ENCODE measurements at regions not wholly inside any gene's neighbourhood (a gene's known extent, or its start where the extent isn't known, plus 50 kb on each side); places are given as distances from the start of the nearest gene placed in this dataset.

DNA sequence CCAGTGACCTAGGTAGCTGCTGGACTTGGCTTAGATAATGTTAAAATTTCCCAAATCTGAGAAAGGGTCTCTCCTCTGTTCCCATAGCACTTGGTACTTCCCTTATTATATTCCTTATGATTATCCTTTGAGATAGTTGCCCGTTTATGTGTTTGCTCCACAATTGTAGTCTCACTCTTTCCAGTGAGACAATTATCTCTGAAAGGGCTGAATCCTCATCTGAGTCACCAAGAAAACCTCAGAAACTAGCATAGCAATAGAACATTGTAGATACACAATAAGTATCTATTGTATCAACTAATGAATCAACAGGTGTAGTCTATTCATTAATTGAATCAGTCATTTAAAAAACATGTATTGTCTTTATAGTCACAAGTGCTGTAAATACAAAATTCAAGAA lies 119.1 kb upstream of the FAR2 start:
- TF ChIP-seq RAD21 (IDR thresholded peaks at IDR 0.05; ENCODE audit: low read depth) (no peak), YY1 (IDR thresholded peaks at IDR 0.05; ENCODE audit: low read depth) (no peak), FOXM1 (IDR thresholded peaks at IDR 0.05; ENCODE audit: borderline replicate concordance, low read depth) (no peak), NFIC (IDR thresholded peaks at IDR 0.05) (no peak), EGR1 (IDR thresholded peaks at IDR 0.05) (no peak), TEAD4 (IDR thresholded peaks at IDR 0.05) (no peak), CREB1 (IDR thresholded peaks at IDR 0.05; ENCODE audit: low read depth) (no peak)
- TF ChIP-seq, protein P1, sequence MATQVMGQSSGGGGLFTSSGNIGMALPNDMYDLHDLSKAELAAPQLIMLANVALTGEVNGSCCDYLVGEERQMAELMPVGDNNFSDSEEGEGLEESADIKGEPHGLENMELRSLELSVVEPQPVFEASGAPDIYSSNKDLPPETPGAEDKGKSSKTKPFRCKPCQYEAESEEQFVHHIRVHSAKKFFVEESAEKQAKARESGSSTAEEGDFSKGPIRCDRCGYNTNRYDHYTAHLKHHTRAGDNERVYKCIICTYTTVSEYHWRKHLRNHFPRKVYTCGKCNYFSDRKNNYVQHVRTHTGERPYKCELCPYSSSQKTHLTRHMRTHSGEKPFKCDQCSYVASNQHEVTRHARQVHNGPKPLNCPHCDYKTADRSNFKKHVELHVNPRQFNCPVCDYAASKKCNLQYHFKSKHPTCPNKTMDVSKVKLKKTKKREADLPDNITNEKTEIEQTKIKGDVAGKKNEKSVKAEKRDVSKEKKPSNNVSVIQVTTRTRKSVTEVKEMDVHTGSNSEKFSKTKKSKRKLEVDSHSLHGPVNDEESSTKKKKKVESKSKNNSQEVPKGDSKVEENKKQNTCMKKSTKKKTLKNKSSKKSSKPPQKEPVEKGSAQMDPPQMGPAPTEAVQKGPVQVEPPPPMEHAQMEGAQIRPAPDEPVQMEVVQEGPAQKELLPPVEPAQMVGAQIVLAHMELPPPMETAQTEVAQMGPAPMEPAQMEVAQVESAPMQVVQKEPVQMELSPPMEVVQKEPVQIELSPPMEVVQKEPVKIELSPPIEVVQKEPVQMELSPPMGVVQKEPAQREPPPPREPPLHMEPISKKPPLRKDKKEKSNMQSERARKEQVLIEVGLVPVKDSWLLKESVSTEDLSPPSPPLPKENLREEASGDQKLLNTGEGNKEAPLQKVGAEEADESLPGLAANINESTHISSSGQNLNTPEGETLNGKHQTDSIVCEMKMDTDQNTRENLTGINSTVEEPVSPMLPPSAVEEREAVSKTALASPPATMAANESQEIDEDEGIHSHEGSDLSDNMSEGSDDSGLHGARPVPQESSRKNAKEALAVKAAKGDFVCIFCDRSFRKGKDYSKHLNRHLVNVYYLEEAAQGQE (IDR thresholded peaks at IDR 0.05; ENCODE audit: low read depth), result no peak
- TF ChIP-seq, protein P2, sequence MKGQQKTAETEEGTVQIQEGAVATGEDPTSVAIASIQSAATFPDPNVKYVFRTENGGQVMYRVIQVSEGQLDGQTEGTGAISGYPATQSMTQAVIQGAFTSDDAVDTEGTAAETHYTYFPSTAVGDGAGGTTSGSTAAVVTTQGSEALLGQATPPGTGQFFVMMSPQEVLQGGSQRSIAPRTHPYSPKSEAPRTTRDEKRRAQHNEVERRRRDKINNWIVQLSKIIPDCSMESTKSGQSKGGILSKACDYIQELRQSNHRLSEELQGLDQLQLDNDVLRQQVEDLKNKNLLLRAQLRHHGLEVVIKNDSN (IDR thresholded peaks at IDR 0.05), result no peak
- TF ChIP-seq, protein P3, sequence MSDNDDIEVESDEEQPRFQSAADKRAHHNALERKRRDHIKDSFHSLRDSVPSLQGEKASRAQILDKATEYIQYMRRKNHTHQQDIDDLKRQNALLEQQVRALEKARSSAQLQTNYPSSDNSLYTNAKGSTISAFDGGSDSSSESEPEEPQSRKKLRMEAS (IDR thresholded peaks at IDR 0.05), result no peak

DNA sequence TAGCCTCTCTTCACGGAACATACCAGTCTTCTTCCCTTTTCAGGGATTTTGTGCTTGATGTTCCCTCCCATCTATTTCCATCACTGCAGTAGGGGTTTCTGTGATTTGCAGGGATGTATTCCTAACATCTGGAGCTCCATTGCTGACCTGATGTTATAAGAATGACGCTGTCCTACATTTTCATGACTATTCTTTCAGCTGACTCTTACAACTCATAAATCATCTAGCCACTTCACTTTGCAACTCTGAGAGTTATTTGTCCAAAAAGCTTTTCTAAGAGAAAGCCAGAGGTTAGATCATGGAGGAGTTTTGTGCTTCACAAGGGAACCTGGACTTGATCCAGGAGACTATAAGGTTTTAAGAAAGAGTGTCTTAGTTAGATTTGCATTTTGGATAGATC lies 116.6 kb upstream of the FAR2 start:
- TF ChIP-seq TCF12 (IDR thresholded peaks at IDR 0.05; ENCODE audit: low read depth), result no peak
- TF ChIP-seq EGR1 (IDR thresholded peaks at IDR 0.05), result no peak
- no peak for TF ChIP-seq TEAD4 (IDR thresholded peaks at IDR 0.05)
- TF ChIP-seq, protein P3 (IDR thresholded peaks at IDR 0.05), result no peak
- TF ChIP-seq CEBPB (IDR thresholded peaks at IDR 0.05), result no peak
- TF ChIP-seq FOXM1 (IDR thresholded peaks at IDR 0.05; ENCODE audit: borderline replicate concordance, low read depth), result no peak
- TF ChIP-seq EP300 (IDR thresholded peaks at IDR 0.05; ENCODE audit: borderline replicate concordance), result no peak

DNA sequence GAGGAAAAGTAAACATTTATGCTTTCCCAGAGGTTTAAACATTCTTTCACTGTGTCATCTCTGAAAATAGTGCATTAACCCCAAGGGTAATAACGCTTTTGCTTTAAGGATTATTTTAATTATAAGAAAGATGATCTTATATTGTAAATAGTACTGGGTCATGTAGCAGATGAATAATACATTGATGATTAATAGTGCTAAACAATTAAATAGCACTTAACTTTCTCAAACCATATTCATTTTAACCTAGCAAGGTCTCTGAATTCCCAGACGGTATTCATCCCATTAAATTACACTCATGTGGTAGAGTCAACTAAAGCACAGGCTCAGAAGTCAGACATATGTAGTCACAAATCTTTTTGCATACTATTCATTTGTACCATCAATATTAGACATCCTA lies 115.6 kb upstream of the FAR2 start:
- TF ChIP-seq CEBPB (IDR thresholded peaks at IDR 0.05), result no peak
- TF ChIP-seq TEAD4 (IDR thresholded peaks at IDR 0.05), result no peak
- no peak for TF ChIP-seq ZBTB7A (IDR thresholded peaks at IDR 0.05; ENCODE audit: low read depth)
- no peak for TF ChIP-seq TCF12 (IDR thresholded peaks at IDR 0.05; ENCODE audit: low read depth)
- TF ChIP-seq CREB1 (IDR thresholded peaks at IDR 0.05; ENCODE audit: low read depth), result no peak
- TF ChIP-seq, protein P1 (IDR thresholded peaks at IDR 0.05; ENCODE audit: low read depth), result no peak
- TF ChIP-seq, protein P2 (IDR thresholded peaks at IDR 0.05), result no peak
- no peak for TF ChIP-seq EGR1 (IDR thresholded peaks at IDR 0.05)
- no peak for TF ChIP-seq EP300 (IDR thresholded peaks at IDR 0.05; ENCODE audit: borderline replicate concordance)
- no peak for TF ChIP-seq RAD21 (IDR thresholded peaks at IDR 0.05; ENCODE audit: low read depth)
- TF ChIP-seq FOXM1 (IDR thresholded peaks at IDR 0.05; ENCODE audit: borderline replicate concordance, low read depth), result no peak
- no peak for TF ChIP-seq YY1 (IDR thresholded peaks at IDR 0.05; ENCODE audit: low read depth)
- TF ChIP-seq TAF1 (IDR thresholded peaks at IDR 0.05; ENCODE audit: low read depth), result no peak
- TF ChIP-seq, protein P3 (IDR thresholded peaks at IDR 0.05), result no peak
- TF ChIP-seq NFIC (IDR thresholded peaks at IDR 0.05), result no peak

DNA sequence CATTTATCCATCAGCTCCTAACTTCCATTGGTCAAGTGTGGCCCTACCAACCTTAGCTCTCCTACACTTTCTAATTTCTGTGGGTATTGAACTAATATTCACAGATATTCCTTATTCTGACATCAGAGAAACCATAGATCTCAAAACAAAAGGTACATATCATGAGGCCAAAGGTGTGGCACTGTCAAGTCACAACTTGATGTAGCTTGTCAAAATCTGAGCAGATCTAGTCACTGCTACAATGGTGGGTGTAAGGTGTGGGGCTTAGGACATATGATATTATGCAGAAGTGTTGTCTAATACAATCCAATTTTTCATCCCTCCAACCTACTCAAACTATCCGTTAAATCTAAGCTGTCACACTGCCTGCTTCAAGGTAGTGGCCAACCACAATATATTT lies 114.0 kb upstream of the FAR2 start:
- TF ChIP-seq CREB1 (IDR thresholded peaks at IDR 0.05; ENCODE audit: low read depth), result no peak
- TF ChIP-seq, protein P2 (IDR thresholded peaks at IDR 0.05), result no peak
- TF ChIP-seq NFIC (IDR thresholded peaks at IDR 0.05), result no peak
- no peak for TF ChIP-seq FOXM1 (IDR thresholded peaks at IDR 0.05; ENCODE audit: borderline replicate concordance, low read depth)
- no peak for TF ChIP-seq CEBPB (IDR thresholded peaks at IDR 0.05)
- TF ChIP-seq, protein P1 (IDR thresholded peaks at IDR 0.05; ENCODE audit: low read depth), result no peak
- no peak for TF ChIP-seq ZBTB7A (IDR thresholded peaks at IDR 0.05; ENCODE audit: low read depth)

Measured in Ishikawa (cell line).